ENCODE measurements at regions not wholly inside any gene's neighbourhood (a gene's known extent, or its start where the extent isn't known, plus 50 kb on each side); places are given as distances from the start of the nearest gene placed in this dataset.

DNA sequence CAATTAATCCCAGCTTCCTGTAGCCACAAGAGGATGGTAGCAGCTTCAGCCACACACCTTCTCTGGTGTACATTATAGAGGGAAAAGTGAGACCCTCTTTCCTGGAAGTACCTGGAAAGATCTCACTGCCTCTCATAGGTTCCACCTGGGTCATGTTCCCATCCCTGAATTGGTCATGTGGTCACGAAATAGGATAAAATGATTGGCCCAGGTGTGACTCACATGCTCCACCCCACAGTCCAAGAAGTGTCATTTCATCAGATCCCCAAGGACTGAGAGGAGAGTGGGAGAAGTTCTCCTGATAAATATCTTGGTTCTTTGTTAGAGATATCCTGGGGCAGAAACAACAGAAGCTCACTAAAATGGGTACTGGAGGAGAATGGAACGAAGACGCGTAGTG is 142.4 kb downstream of the QRSL1 start:
- H3K27ac ChIP-seq (replicated peaks; ENCODE audit: low read length), result no peak overlapping the region
- no peak overlapping the region for H2BK15ac ChIP-seq (ENCODE audit: low read length)
- WGBS, 2 donors (ENCODE audit: extremely low coverage in 2 of 2, insufficient read length in 2 of 2, insufficient replicate concordance in 1 of 2), result no CpG with 5 or more reads among the region's 4 CpGs

DNA sequence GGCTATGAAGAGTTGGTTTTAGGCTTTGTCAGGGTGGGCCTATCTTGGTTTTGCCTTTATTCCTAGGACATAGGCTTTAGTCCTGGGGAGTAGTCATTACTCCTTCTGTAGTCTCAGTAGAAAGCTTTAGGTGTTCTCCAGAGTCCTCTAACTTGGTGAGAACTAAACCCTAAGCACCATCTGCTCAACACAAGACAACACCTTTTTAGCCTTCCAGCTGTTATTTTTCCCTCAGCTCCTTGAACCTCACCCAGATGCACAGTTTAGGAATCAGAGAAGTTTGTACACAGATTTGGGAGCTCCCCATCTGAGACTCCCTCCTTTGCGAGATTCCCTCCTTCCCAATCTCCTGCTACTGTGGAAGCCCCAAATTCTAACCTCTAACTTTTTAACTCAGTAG is 141.3 kb downstream of the QRSL1 start:
- H3K4me3 ChIP-seq (ENCODE audit: low read length in 2 of 2), result no peak overlapping the region
- H3K4me1 ChIP-seq (ENCODE audit: control insufficient read depth in 2 of 2, insufficient read depth in 1 of 2, low read depth in 1 of 2, low read length in 2 of 2), result peaks cover 0 to 3% of the 10 kb centered on the region in 2 donors
- WGBS, 2 donors (ENCODE audit: extremely low coverage in 2 of 2, insufficient read length in 2 of 2, insufficient replicate concordance in 1 of 2), result no CpG with 5 or more reads among the region's 1 CpG
- H2BK5ac ChIP-seq (ENCODE audit: low read length), result no peak overlapping the region
- no peak overlapping the region for H4K8ac ChIP-seq (ENCODE audit: low read depth, low read length)
- H3K4me2 ChIP-seq (ENCODE audit: insufficient read depth, low read length, poor library complexity, severe bottlenecking), result no peak overlapping the region
- no peaks in the 10 kb centered on the region for H3K79me1 ChIP-seq (ENCODE audit: low read depth, low read length)
- H2AK5ac ChIP-seq (ENCODE audit: low read depth, low read length), result no peak overlapping the region
- no peak overlapping the region for H3K23ac ChIP-seq (ENCODE audit: low read depth, low read length, poor library complexity)
- no peak overlapping the region for H3K4ac ChIP-seq (ENCODE audit: low read length)
- no peaks in the 10 kb centered on the region for H3K9me3 ChIP-seq (replicated peaks in 1 of 2; ENCODE audit: control insufficient read depth in 2 of 2, insufficient read depth in 1 of 2, low read depth in 1 of 2, low read length in 2 of 2)
- H3K36me3 ChIP-seq (replicated peaks in 1 of 2; ENCODE audit: control insufficient read depth in 2 of 2, insufficient read depth in 2 of 2, low read length in 2 of 2), result no peaks in the 10 kb centered on the region
- no peak overlapping the region for H2BK12ac ChIP-seq (ENCODE audit: low read length)
- no peak overlapping the region for H2BK120ac ChIP-seq (ENCODE audit: low read depth, low read length)
- no peak overlapping the region for H3K18ac ChIP-seq (ENCODE audit: low read length)
- no peak overlapping the region for H2AFZ ChIP-seq (ENCODE audit: low read length)
- no peak overlapping the region for H3K9ac ChIP-seq (ENCODE audit: low read depth, low read length, poor library complexity)
- no peak overlapping the region for H3K27ac ChIP-seq (replicated peaks; ENCODE audit: low read length)
- H3K14ac ChIP-seq (ENCODE audit: low read length), result no peak overlapping the region
- no peak for DNase-seq (ENCODE audit: low spot score)
- H4K91ac ChIP-seq (ENCODE audit: low read depth, low read length, poor library complexity), result no peak overlapping the region
- H2BK15ac ChIP-seq (ENCODE audit: low read length), result no peak overlapping the region
- H3K27me3 ChIP-seq (ENCODE audit: control insufficient read depth in 3 of 3, insufficient read depth in 3 of 3, low read depth in 1 of 3, low read length in 3 of 3), result no peaks in the 10 kb centered on the region

More for the DNA sequence above, 142.4 kb downstream of the QRSL1 start:
- Histone ChIP-seq H2AK5ac (ENCODE audit: low read depth, low read length) (no peak overlapping the region), H3K9ac (ENCODE audit: low read depth, low read length, poor library complexity) (no peak overlapping the region), H2BK5ac (ENCODE audit: low read length) (no peak overlapping the region), H2AFZ (ENCODE audit: low read length) (no peak overlapping the region), H3K9me3 (replicated peaks in 1 of 2; ENCODE audit: control insufficient read depth in 2 of 2, insufficient read depth in 1 of 2, low read depth in 1 of 2, low read length in 2 of 2) (no peaks in the 10 kb centered on the region), H3K18ac (ENCODE audit: low read length) (no peak overlapping the region), H3K14ac (ENCODE audit: low read length) (no peak overlapping the region), H3K4ac (ENCODE audit: low read length) (no peak overlapping the region), H4K91ac (ENCODE audit: low read depth, low read length, poor library complexity) (no peak overlapping the region), H2BK12ac (ENCODE audit: low read length) (no peak overlapping the region), H3K4me2 (ENCODE audit: insufficient read depth, low read length, poor library complexity, severe bottlenecking) (no peak overlapping the region), H3K79me1 (ENCODE audit: low read depth, low read length) (no peaks in the 10 kb centered on the region), H3K36me3 (replicated peaks in 1 of 2; ENCODE audit: control insufficient read depth in 2 of 2, insufficient read depth in 2 of 2, low read length in 2 of 2) (no peaks in the 10 kb centered on the region), H4K8ac (ENCODE audit: low read depth, low read length) (no peak overlapping the region), H3K4me3 (ENCODE audit: low read length in 2 of 2) (no peak overlapping the region), H2BK120ac (ENCODE audit: low read depth, low read length) (no peak overlapping the region), H3K27me3 (ENCODE audit: control insufficient read depth in 3 of 3, insufficient read depth in 3 of 3, low read depth in 1 of 3, low read length in 3 of 3) (no peaks in the 10 kb centered on the region), H3K23ac (ENCODE audit: low read depth, low read length, poor library complexity) (no peak overlapping the region), H3K4me1 (ENCODE audit: control insufficient read depth in 2 of 2, insufficient read depth in 1 of 2, low read depth in 1 of 2, low read length in 2 of 2) (peaks cover 0 to 3% of the 10 kb centered on the region in 2 donors)
- no peak for DNase-seq (ENCODE audit: low spot score)

DNA sequence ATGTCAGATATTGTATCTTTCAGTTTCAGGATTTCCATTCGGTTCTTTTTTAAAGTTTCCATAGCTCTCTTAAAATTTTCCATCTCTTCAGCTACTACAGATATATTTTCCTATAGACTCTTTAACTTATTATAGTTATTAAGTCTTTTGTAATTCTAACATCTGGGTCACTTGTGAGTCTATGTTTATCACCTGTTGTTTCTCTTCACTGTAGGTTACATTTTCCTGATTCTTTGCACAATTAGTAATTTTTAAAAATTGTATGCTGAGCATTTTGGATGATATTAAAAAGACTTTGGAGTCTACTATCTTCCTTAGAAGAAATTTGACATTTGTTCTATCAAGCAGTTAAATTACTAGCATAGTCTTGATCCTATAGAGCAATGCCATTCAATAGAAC is 140.7 kb downstream of the QRSL1 start:
- no CpG with 5 or more reads among the region's 1 CpG for WGBS, 2 donors (ENCODE audit: extremely low coverage in 2 of 2, insufficient read length in 2 of 2, insufficient replicate concordance in 1 of 2)
- Histone ChIP-seq H2BK120ac (ENCODE audit: low read depth, low read length) (no peak overlapping the region), H3K36me3 (replicated peaks in 1 of 2; ENCODE audit: control insufficient read depth in 2 of 2, insufficient read depth in 2 of 2, low read length in 2 of 2) (no peaks in the 10 kb centered on the region), H4K8ac (ENCODE audit: low read depth, low read length) (no peak overlapping the region), H2AK5ac (ENCODE audit: low read depth, low read length) (no peak overlapping the region), H2BK15ac (ENCODE audit: low read length) (no peak overlapping the region), H3K14ac (ENCODE audit: low read length) (no peak overlapping the region), H3K4ac (ENCODE audit: low read length) (no peak overlapping the region), H2BK12ac (ENCODE audit: low read length) (no peak overlapping the region), H3K9ac (ENCODE audit: low read depth, low read length, poor library complexity) (no peak overlapping the region), H2AFZ (ENCODE audit: low read length) (no peak overlapping the region), H2BK5ac (ENCODE audit: low read length) (no peak overlapping the region), H3K27ac (replicated peaks; ENCODE audit: low read length) (no peak overlapping the region), H3K27me3 (ENCODE audit: control insufficient read depth in 3 of 3, insufficient read depth in 3 of 3, low read depth in 1 of 3, low read length in 3 of 3) (no peaks in the 10 kb centered on the region), H3K18ac (ENCODE audit: low read length) (no peak overlapping the region), H3K79me1 (ENCODE audit: low read depth, low read length) (no peaks in the 10 kb centered on the region), H3K4me3 (ENCODE audit: low read length in 2 of 2) (no peak overlapping the region), H3K4me2 (ENCODE audit: insufficient read depth, low read length, poor library complexity, severe bottlenecking) (no peak overlapping the region), H3K4me1 (ENCODE audit: control insufficient read depth in 2 of 2, insufficient read depth in 1 of 2, low read depth in 1 of 2, low read length in 2 of 2) (peaks cover 0 to 3% of the 10 kb centered on the region in 2 donors), H3K23ac (ENCODE audit: low read depth, low read length, poor library complexity) (no peak overlapping the region), H3K9me3 (replicated peaks in 1 of 2; ENCODE audit: control insufficient read depth in 2 of 2, insufficient read depth in 1 of 2, low read depth in 1 of 2, low read length in 2 of 2) (no peaks in the 10 kb centered on the region), H4K91ac (ENCODE audit: low read depth, low read length, poor library complexity) (no peak overlapping the region)
- DNase-seq (ENCODE audit: low spot score), result no peak

DNA sequence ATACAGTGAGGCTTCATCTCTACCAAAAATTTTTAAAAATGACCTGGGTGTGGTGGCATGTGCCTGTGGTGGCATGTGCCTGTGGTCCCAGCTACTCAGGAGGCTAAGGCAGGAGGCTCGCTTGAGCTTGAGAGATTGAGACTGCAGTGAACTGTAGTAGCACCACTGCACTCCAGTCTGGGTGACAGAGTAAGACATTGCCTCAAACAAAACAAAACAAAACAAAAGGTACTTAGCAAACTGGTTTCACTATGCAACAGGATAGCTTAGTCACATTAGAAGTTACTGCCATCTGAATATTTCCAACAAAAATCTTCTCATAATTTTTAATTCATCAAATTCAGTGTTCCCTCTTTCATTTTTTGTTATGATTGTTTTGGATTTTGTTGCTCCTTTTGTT is 137.9 kb downstream of the QRSL1 start:
- no peak overlapping the region for H4K8ac ChIP-seq (ENCODE audit: low read depth, low read length)
- no peak overlapping the region for H3K27ac ChIP-seq (replicated peaks; ENCODE audit: low read length)
- H3K9me3 ChIP-seq (replicated peaks in 1 of 2; ENCODE audit: control insufficient read depth in 2 of 2, insufficient read depth in 1 of 2, low read depth in 1 of 2, low read length in 2 of 2), result no peaks in the 10 kb centered on the region
- H3K4me2 ChIP-seq (ENCODE audit: insufficient read depth, low read length, poor library complexity, severe bottlenecking), result no peak overlapping the region
- no peak overlapping the region for H3K14ac ChIP-seq (ENCODE audit: low read length)
- H2BK15ac ChIP-seq (ENCODE audit: low read length), result no peak overlapping the region
- H2BK5ac ChIP-seq (ENCODE audit: low read length), result no peak overlapping the region
- H3K23ac ChIP-seq (ENCODE audit: low read depth, low read length, poor library complexity), result no peak overlapping the region
- no peak overlapping the region for H3K4ac ChIP-seq (ENCODE audit: low read length)
- no peak overlapping the region for H2BK12ac ChIP-seq (ENCODE audit: low read length)
- H3K4me1 ChIP-seq (ENCODE audit: control insufficient read depth in 2 of 2, insufficient read depth in 1 of 2, low read depth in 1 of 2, low read length in 2 of 2), result no peaks in the 10 kb centered on the region
- no peak overlapping the region for H2BK120ac ChIP-seq (ENCODE audit: low read depth, low read length)
- WGBS, 2 donors (ENCODE audit: extremely low coverage in 2 of 2, insufficient read length in 2 of 2, insufficient replicate concordance in 1 of 2), result no CpG with 5 or more reads among the region's 1 CpG
- no peak overlapping the region for H3K18ac ChIP-seq (ENCODE audit: low read length)
- H3K79me1 ChIP-seq (ENCODE audit: low read depth, low read length), result no peaks in the 10 kb centered on the region
- H2AFZ ChIP-seq (ENCODE audit: low read length), result no peak overlapping the region
- H3K9ac ChIP-seq (ENCODE audit: low read depth, low read length, poor library complexity), result no peak overlapping the region
- no peak overlapping the region for H3K4me3 ChIP-seq (ENCODE audit: low read length in 2 of 2)
- no peak overlapping the region for H2AK5ac ChIP-seq (ENCODE audit: low read depth, low read length)
- no peak for DNase-seq (ENCODE audit: low spot score)
- H3K27me3 ChIP-seq (ENCODE audit: control insufficient read depth in 3 of 3, insufficient read depth in 3 of 3, low read depth in 1 of 3, low read length in 3 of 3), result no peaks in the 10 kb centered on the region
- H3K36me3 ChIP-seq (replicated peaks in 1 of 2; ENCODE audit: control insufficient read depth in 2 of 2, insufficient read depth in 2 of 2, low read length in 2 of 2), result no peaks in the 10 kb centered on the region
- no peak overlapping the region for H4K91ac ChIP-seq (ENCODE audit: low read depth, low read length, poor library complexity)

Measured in neuronal stem cell (in vitro differentiated cells).